GM12878 (cell line): ENCODE measurements at regions not wholly inside any gene's neighbourhood (a gene's known extent, or its start where the extent isn't known, plus 50 kb on each side); places are given as distances from the start of the nearest gene placed in this dataset.

Source experiments
- ATAC-seq: fragments of 200-7000 bp; cut with Tn5 transposase; 3 replicates; pipeline ENCODE4 v1.9.1; 2020; ENCODE audit warnings: mild to moderate bottlenecking, moderate library complexity
- BruUV-seq: library from RNA; stranded (reverse); fragments of 400-500 nt; replicated peaks from 2 replicates; lab custom pipeline; 2021; lab: Mats Ljungman, UMichigan
- CTCF ChIA-PET: fragments of 300-600 bp; sonication (Branson Sonifier 250); formaldehyde crosslinking; extraction: SDS; loops from one replicate; lab custom pipeline; 2021; ENCODE audit warnings: inconsistent platforms; lab: Yijun Ruan, JAX
- POLR2A ChIA-PET: fragments of 350-600 bp; formaldehyde crosslinking; extraction: SDS; loops from one replicate; lab custom pipeline; 2021; ENCODE audit warnings: inconsistent platforms; lab: Charles Lee
- RAD21 ChIA-PET: fragments of 300-600 bp; sonication (Branson Sonifier 250); formaldehyde crosslinking; loops from one replicate; lab custom pipeline; 2023; ENCODE audit warnings: antibody characterized with exemption; ENCODE audit not compliant: unreplicated experiment; lab: Charles Lee
- SMC1A ChIA-PET: fragments of 300-600 bp; sonication (Branson Sonifier 250); formaldehyde crosslinking; loops from one replicate; lab custom pipeline; 2023; ENCODE audit not compliant: unreplicated experiment, uncharacterized antibody; lab: Charles Lee
- DNase-seq: peaks from one replicate; pipeline ENCODE4 v3.0.0-alpha.2; 2011; ENCODE audit warnings: low read depth, low spot score
- FAIRE-seq: peaks from 3 replicates; lab custom pipeline; 2011; peaks lifted over from hg19 to GRCh38; lab: Jason Lieb, UNC
- H2AFZ ChIP-seq: 2 replicates; pipeline ENCODE4 v1.6.0; 2011; ENCODE audit warnings: low read depth, low read length, control low read depth; ENCODE audit not compliant: control insufficient read depth
- H3K27ac ChIP-seq: 2 replicates; pipeline ENCODE4 v1.5.1; 2011; ENCODE audit warnings: control low read depth; ENCODE audit not compliant: control insufficient read depth, insufficient read depth
- H3K27me3 ChIP-seq, 2 experiments: replicated peaks in 1 of 2; 2 replicates each; pipeline versions ENCODE4 v1.6.0 to v1.6.1; 2011; ENCODE audit warnings: low read length in 1 of 2; ENCODE audit not compliant: control insufficient read depth in 2 of 2, insufficient read depth in 2 of 2
- H3K36me3 ChIP-seq, 2 experiments: 2 replicates each; pipeline ENCODE4 v1.5.1; 2011; ENCODE audit warnings: low read length in 1 of 2; ENCODE audit not compliant: control insufficient read depth in 2 of 2, insufficient read depth in 2 of 2
- H3K4me1 ChIP-seq: 2 replicates; pipeline ENCODE4 v1.6.1; 2011; ENCODE audit warnings: mild to moderate bottlenecking, low read length, moderate library complexity, mixed read lengths; ENCODE audit not compliant: control insufficient read depth, insufficient read depth
- H3K4me2 ChIP-seq: 2 replicates; pipeline ENCODE4 v1.6.0; 2011; ENCODE audit warnings: control low read depth; ENCODE audit not compliant: control insufficient read depth, insufficient read depth
- H3K4me3 ChIP-seq: fragments of 200-600 bp; sonication (generic); 2 replicates; pipeline ENCODE4 v1.5.1; 2016
- H3K79me2 ChIP-seq: 2 replicates; pipeline ENCODE4 v1.6.0; 2011; ENCODE audit warnings: low read length; ENCODE audit not compliant: control insufficient read depth, insufficient read depth
- H3K9ac ChIP-seq: 2 replicates; pipeline ENCODE4 v1.8.0; 2011; ENCODE audit warnings: low read length, control low read depth, mixed read lengths; ENCODE audit not compliant: control insufficient read depth, insufficient read depth
- H3K9me3 ChIP-seq: replicated peaks from 3 replicates; pipeline ENCODE4 v1.5.1; 2011; ENCODE audit warnings: mild to moderate bottlenecking, low read length; ENCODE audit not compliant: control insufficient read depth, insufficient read depth
- H4K20me1 ChIP-seq: 2 replicates; pipeline ENCODE4 v1.6.0; 2011; ENCODE audit not compliant: control insufficient read depth, insufficient read depth
- BCL11A ChIP-seq: IDR thresholded peaks from 2 replicates; pipeline ENCODE4 v1.6.1; 2011; ENCODE audit warnings: low read depth, low read length
- E2F4 ChIP-seq: IDR thresholded peaks from 2 replicates; pipeline ENCODE4 v1.6.1; 2012; ENCODE audit warnings: low read depth, low read length, improper control_type of control experiment
- E4F1 ChIP-seq: fragments of 450-650 bp; IDR thresholded peaks from 2 replicates; pipeline ENCODE4 v1.6.1; 2018; ENCODE audit warnings: borderline replicate concordance, mild to moderate bottlenecking; ENCODE audit not compliant: partially characterized antibody
- EGR1 ChIP-seq, 2 experiments: IDR thresholded peaks; 1 replicate in 1 of 2; 2 replicates in 1 of 2; pipeline ENCODE4 v1.6.1; 2011 to 2012; ENCODE audit warnings: low read depth in 2 of 2, low read length in 2 of 2, borderline replicate concordance in 1 of 2, mild to moderate bottlenecking in 1 of 2, moderate library complexity in 1 of 2
- IKZF2 ChIP-seq, 2 experiments: fragments of 450-650 bp; IDR thresholded peaks; 2 replicates each; pipeline ENCODE4 v1.6.1; 2017; ENCODE audit warnings: mild to moderate bottlenecking in 2 of 2, moderate library complexity in 2 of 2
- MAX ChIP-seq: IDR thresholded peaks from 2 replicates; pipeline ENCODE4 v1.6.1; 2012; ENCODE audit warnings: low read depth, low read length, improper control_type of control experiment
- MXI1 ChIP-seq: fragments of 150-350 bp; IDR thresholded peaks from 2 replicates; pipeline ENCODE4 v1.6.1; 2011; ENCODE audit warnings: low read depth, mild to moderate bottlenecking, inconsistent platforms, low read length, improper control_type of control experiment
- NBN ChIP-seq: fragments of 450-650 bp; IDR thresholded peaks from 2 replicates; pipeline ENCODE4 v1.6.1; 2016
- RAD21 ChIP-seq: IDR thresholded peaks from 2 replicates; pipeline ENCODE4 v1.6.1; 2011; ENCODE audit warnings: mild to moderate bottlenecking, low read depth, low read length, moderate library complexity; ENCODE audit not compliant: insufficient read depth
- TARDBP ChIP-seq: IDR thresholded peaks from 2 replicates; pipeline ENCODE4 v1.6.1; 2016; ENCODE audit warnings: borderline replicate concordance
- ZBTB33 ChIP-seq: fragments of 450-650 bp; IDR thresholded peaks from 2 replicates; pipeline ENCODE4 v1.6.1; 2017; ENCODE audit warnings: mild to moderate bottlenecking
- ZNF274 ChIP-seq: IDR thresholded peaks from one replicate; pipeline ENCODE4 v1.8.0; 2011; ENCODE audit not compliant: insufficient read length, insufficient read depth
- WGBS: methylation state at CpG from one replicate; pipeline ENCODE4 v1.1.6; 2016; ENCODE audit warnings: low lambda C conversion rate; ENCODE audit not compliant: insufficient replicate concordance, insufficient coverage; ENCODE audit errors: missing lambda C conversion rate; 5-methylcytosine and 5-hydroxymethylcytosine counted together
- in situ Hi-C: fragments of 300-500 bp; cut with MboI; formaldehyde crosslinking; loops from 9 replicates; pipeline ENCODE4 v1.14.3; 2018; ENCODE audit warnings: mixed read lengths
- intact Hi-C: fragments of 100-400 bp; cut with micrococcal nuclease; formaldehyde crosslinking; loops from one replicate; pipeline ENCODE4 v1.14.2; 2022; ENCODE audit not compliant: unreplicated experiment

- no peak for TF ChIP-seq RAD21
Measured at GRCh38 chr3:176766862-176767261, 430.4 kb downstream of the TBL1XR1 start (continued).

GRCh38 chr3:176765382-176765900, 431.8 kb downstream of the TBL1XR1 start:
- Histone ChIP-seq H3K27me3 (no peaks in the 10 kb centered on the region), H3K4me2 (no peak overlapping the region), H3K9me3 (no peaks in the 10 kb centered on the region), H3K4me1 (no peaks in the 10 kb centered on the region)
- in situ Hi-C loops, result no loop called here
- CTCF ChIA-PET, result no interaction called here
- WGBS, result 54% methylated on average over 3 of the region's 3 CpGs
- TF ChIP-seq ZNF274 (no peak), EGR1 (IDR thresholded peaks at IDR 0.05; ENCODE audit: borderline replicate concordance in 1 of 2, low read depth in 2 of 2, low read length in 2 of 2) (no peak), BCL11A (no peak), MXI1 (no peak), E4F1 (no peak), IKZF2 (IDR thresholded peaks at IDR 0.05) (no peak), TARDBP (no peak), MAX (no peak), E2F4 (no peak), ZBTB33 (no peak), NBN (no peak)
- TF ChIP-seq, all 136 proteins: peak for 0
- no peaks in the 10 kb centered on the region for H4K20me1 ChIP-seq
- no peak overlapping the region for H2AFZ ChIP-seq
- FAIRE-seq, result no peak
- no peaks in the 10 kb centered on the region for H3K79me2 ChIP-seq
- ATAC-seq, result no peak
- no peak overlapping the region for H3K27ac ChIP-seq
- no peak overlapping the region for H3K9ac ChIP-seq
- POLR2A ChIA-PET, result no interaction called here
- DNase-seq, result no peak
- intact Hi-C loops, result no loop called here
- no peaks in the 10 kb centered on the region for H3K36me3 ChIP-seq
- BruUV-seq, result no TSS peak
- SMC1A ChIA-PET, result no interaction called here
- no peak overlapping the region for H3K4me3 ChIP-seq
- RAD21 ChIA-PET, result no interaction called here
